ENCODE measurements at regions not wholly inside any gene's neighbourhood (a gene's known extent, or its start where the extent isn't known, plus 50 kb on each side); places are given as distances from the start of the nearest gene placed in this dataset.

GRCh38 chr11:131063638-131064037 is 147.4 kb upstream of the SNX19 start:
- TF ChIP-seq POLR2AphosphoS5 (IDR thresholded peaks at IDR 0.05) (no peak), CTCF (IDR thresholded peaks at IDR 0.05) (no peak), POLR2A (IDR thresholded peaks at IDR 0.05) (no peak)
